H1 (cell line): ENCODE measurements at regions not wholly inside any gene's neighbourhood (a gene's known extent, or its start where the extent isn't known, plus 50 kb on each side); places are given as distances from the start of the nearest gene placed in this dataset.

Source experiments
- POLR2AphosphoS5 ChIP-seq: IDR thresholded peaks from 2 replicates; pipeline ENCODE4 v1.6.1; 2011; ENCODE audit warnings: low read depth, low read length
- TF ChIP-seq, protein P1 (sequence below): IDR thresholded peaks from 2 replicates; pipeline ENCODE4 v1.6.1; 2012; ENCODE audit warnings: inconsistent platforms
- TF ChIP-seq, protein P2 (sequence below), 3 experiments: IDR thresholded peaks; 1 replicate in 2 of 3; 2 replicates in 1 of 3; pipeline versions ENCODE4 v1.5.1 to v1.6.1; 2011; ENCODE audit warnings: low read length in 3 of 3, mild to moderate bottlenecking in 3 of 3, inconsistent platforms in 2 of 3, low read depth in 1 of 3, moderate library complexity in 1 of 3; ENCODE audit not compliant: insufficient read depth in 1 of 3; ENCODE audit errors: control extremely low read depth in 1 of 3

DNA sequence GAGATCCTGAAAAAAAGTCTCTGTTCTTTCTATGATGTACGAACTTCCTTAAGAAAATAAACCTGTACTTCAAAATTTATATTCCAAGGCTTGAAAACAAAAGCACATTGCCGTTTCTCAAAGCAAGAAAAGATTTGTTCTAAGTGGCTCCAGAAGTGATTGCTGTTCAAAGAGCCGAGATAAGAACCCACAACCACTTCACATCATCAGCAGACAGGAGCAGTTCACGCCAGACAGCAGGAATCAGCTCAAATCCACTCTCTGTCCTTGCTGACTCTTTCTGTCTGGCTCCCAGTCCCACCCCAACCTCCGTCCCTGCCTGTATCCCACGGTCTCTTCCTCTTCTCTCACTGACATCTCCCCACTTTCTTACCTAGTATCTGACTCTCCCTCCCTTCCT is 85.0 kb upstream of the MYOCD start:
- TF ChIP-seq, protein P1, sequence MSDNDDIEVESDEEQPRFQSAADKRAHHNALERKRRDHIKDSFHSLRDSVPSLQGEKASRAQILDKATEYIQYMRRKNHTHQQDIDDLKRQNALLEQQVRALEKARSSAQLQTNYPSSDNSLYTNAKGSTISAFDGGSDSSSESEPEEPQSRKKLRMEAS, result no peak
- TF ChIP-seq, protein P2, sequence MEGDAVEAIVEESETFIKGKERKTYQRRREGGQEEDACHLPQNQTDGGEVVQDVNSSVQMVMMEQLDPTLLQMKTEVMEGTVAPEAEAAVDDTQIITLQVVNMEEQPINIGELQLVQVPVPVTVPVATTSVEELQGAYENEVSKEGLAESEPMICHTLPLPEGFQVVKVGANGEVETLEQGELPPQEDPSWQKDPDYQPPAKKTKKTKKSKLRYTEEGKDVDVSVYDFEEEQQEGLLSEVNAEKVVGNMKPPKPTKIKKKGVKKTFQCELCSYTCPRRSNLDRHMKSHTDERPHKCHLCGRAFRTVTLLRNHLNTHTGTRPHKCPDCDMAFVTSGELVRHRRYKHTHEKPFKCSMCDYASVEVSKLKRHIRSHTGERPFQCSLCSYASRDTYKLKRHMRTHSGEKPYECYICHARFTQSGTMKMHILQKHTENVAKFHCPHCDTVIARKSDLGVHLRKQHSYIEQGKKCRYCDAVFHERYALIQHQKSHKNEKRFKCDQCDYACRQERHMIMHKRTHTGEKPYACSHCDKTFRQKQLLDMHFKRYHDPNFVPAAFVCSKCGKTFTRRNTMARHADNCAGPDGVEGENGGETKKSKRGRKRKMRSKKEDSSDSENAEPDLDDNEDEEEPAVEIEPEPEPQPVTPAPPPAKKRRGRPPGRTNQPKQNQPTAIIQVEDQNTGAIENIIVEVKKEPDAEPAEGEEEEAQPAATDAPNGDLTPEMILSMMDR (IDR thresholded peaks at IDR 0.05; ENCODE audit: control extremely low read depth in 1 of 3, insufficient read depth in 1 of 3, low read depth in 1 of 3, low read length in 3 of 3), result no peak
- no peak for TF ChIP-seq POLR2AphosphoS5
